SK-N-SH (cell line): ENCODE measurements at regions not wholly inside any gene's neighbourhood (a gene's known extent, or its start where the extent isn't known, plus 50 kb on each side); places are given as distances from the start of the nearest gene placed in this dataset.

ENCODE experiments used
- CTCF ChIP-seq: fragments of 200-600 bp; sonication (generic); IDR thresholded peaks from 2 replicates; pipeline ENCODE4 v1.6.1; 2017; ENCODE audit warnings: antibody characterized with exemption, mild to moderate bottlenecking, moderate library complexity
- POLR2AphosphoS5 ChIP-seq: IDR thresholded peaks from 2 replicates; pipeline ENCODE4 v1.6.1; 2012; ENCODE audit warnings: low read depth, low read length
- TCF12 ChIP-seq: IDR thresholded peaks from 2 replicates; pipeline ENCODE4 v1.4.0; 2012

GRCh38 chr11:111001081-111001430, 244.5 kb upstream of the POU2AF2 start:
- no peak for TF ChIP-seq CTCF
- no peak for TF ChIP-seq TCF12
- TF ChIP-seq POLR2AphosphoS5, result no peak
